Astrocyte of the spinal cord (primary cell): ENCODE measurements at regions not wholly inside any gene's neighbourhood (a gene's known extent, or its start where the extent isn't known, plus 50 kb on each side); places are given as distances from the start of the nearest gene placed in this dataset.
"Not testable (repeated sequence)": the region's sequence is repeated elsewhere in the genome, so short reads cannot be mapped to it uniquely, and the experiment has no call there.

Source experiments
- DNase-seq: peaks from one replicate; pipeline ENCODE4 v3.0.0; 2011; ENCODE audit warnings: low read depth, low spot score
- H3K4me3 ChIP-seq: 2 replicates; pipeline ENCODE4 v1.5.1; 2011; ENCODE audit warnings: low read depth, mild to moderate bottlenecking, low read length, moderate library complexity
- CTCF ChIP-seq: IDR thresholded peaks from 2 replicates; pipeline ENCODE4 v1.5.1; 2012; ENCODE audit warnings: low read depth, mild to moderate bottlenecking, low read length, inconsistent platforms
- in situ Hi-C: cut with HindIII; loops from 2 replicates; pipeline ENCODE4 v1.10.0; 2017; ENCODE audit warnings: low sequenced_read_pairs

GRCh38 chr18:30852980-30853379 lies 189.6 kb downstream of the DSC3 start:
- no peak overlapping the region for H3K4me3 ChIP-seq
- DNase-seq = no peak
- in situ Hi-C loops = no loop called here
- TF ChIP-seq CTCF = no peak

GRCh38 chr18:30852541-30852940 lies 190.0 kb downstream of the DSC3 start:
- no peak overlapping the region for H3K4me3 ChIP-seq
- no peak for TF ChIP-seq CTCF
- no peak for DNase-seq
- in situ Hi-C loops = no loop called here

GRCh38 chr18:30839056-30839561 lies 203.4 kb downstream of the DSC3 start:
- H3K4me3 ChIP-seq, DNase-seq, in situ Hi-C loops: not testable (repeated sequence)

GRCh38 chr18:30828700-30829099 lies 213.8 kb downstream of the DSC3 start:
- in situ Hi-C loops = no loop called here
- no peak for DNase-seq
- no peak overlapping the region for H3K4me3 ChIP-seq
- TF ChIP-seq CTCF = no peak

GRCh38 chr18:30819619-30820018 lies 222.9 kb downstream of the DSC3 start:
- H3K4me3 ChIP-seq = no peak overlapping the region

GRCh38 chr18:30814446-30814845 lies 228.1 kb downstream of the DSC3 start:
- no peak for DNase-seq
- no peak overlapping the region for H3K4me3 ChIP-seq
- no peak for TF ChIP-seq CTCF
- in situ Hi-C loops = no loop called here

More at GRCh38 chr18:30819619-30820018, 222.9 kb downstream of the DSC3 start:
- in situ Hi-C loops = no loop called here
- DNase-seq = no peak
- no peak for TF ChIP-seq CTCF

- no peak for TF ChIP-seq CTCF
- H3K4me3 ChIP-seq = no peak overlapping the region
- in situ Hi-C loops = no loop called here
- DNase-seq = no peak
Measured at GRCh38 chr18:30811580-30811979, 231.0 kb downstream of the DSC3 start.
